Tibial nerve (tissue), 4 donors: ENCODE measurements at regions not wholly inside any gene's neighbourhood (a gene's known extent, or its start where the extent isn't known, plus 50 kb on each side); places are given as distances from the start of the nearest gene placed in this dataset.
A peak's percentile ranks its signal among the peaks of the same experiment; 100 is the strongest.

Experiments used
- DNase-seq, 2 donors: peaks; one replicate each; pipeline ENCODE4 v3.0.0-alpha.2; 2019; ENCODE audit warnings: low spot score in 2 of 2
- H3K27ac ChIP-seq, 4 donors: fragments of 200-600 bp; sonication (generic) in 3 of 4; one replicate each; pipeline ENCODE4 v1.5.1; 2017 to 2019; ENCODE audit warnings: mild to moderate bottlenecking in 1 of 4
- H3K27me3 ChIP-seq, 2 donors: fragments of 200-600 bp; sonication (generic) in 1 of 2; one replicate each; pipeline versions ENCODE4 v1.5.1 to v1.6.0; 2017 to 2019
- H3K36me3 ChIP-seq, 3 donors: fragments of 200-600 bp; sonication (generic); one replicate each; pipeline ENCODE4 v1.5.1; 2018 to 2019
- H3K4me1 ChIP-seq, 4 donors: fragments of 200-600 bp; sonication (generic) in 3 of 4; one replicate each; pipeline ENCODE4 v1.5.1; 2017 to 2019
- H3K4me3 ChIP-seq, 4 donors: fragments of 200-600 bp; sonication (generic) in 3 of 4; one replicate each; pipeline ENCODE4 v1.5.1; 2017 to 2019; ENCODE audit warnings: mild to moderate bottlenecking in 1 of 4, moderate library complexity in 1 of 4
- H3K9me3 ChIP-seq, 4 donors: fragments of 200-600 bp; sonication (generic) in 3 of 4; one replicate each; pipeline ENCODE4 v1.5.1; 2017 to 2019
- EP300 ChIP-seq, 2 donors: sonication (generic); formaldehyde crosslinking; IDR thresholded peaks; one replicate each; pipeline ENCODE4 v1.6.1; 2017; ENCODE audit warnings: antibody characterized with exemption in 2 of 2, mild to moderate bottlenecking in 1 of 2
- POLR2A ChIP-seq, 2 donors: fragments of 450-650 bp; IDR thresholded peaks; one replicate each; pipeline ENCODE4 v1.6.1; 2017; ENCODE audit warnings: antibody characterized with exemption in 2 of 2, mild to moderate bottlenecking in 2 of 2, moderate library complexity in 2 of 2
- WGBS, 2 donors: methylation state at CpG; one replicate each; pipeline ENCODE4 v1.1.5; 2018; 5-methylcytosine and 5-hydroxymethylcytosine counted together
- TF ChIP-seq, protein P1 (sequence below), 5 experiments: fragments of 200-600 bp in 3 of 5; fragments of 450-650 bp in 2 of 5; sonication (generic) in 3 of 5; IDR thresholded peaks; one replicate each; pipeline ENCODE4 v1.5.1; 2016 to 2019; ENCODE audit warnings: antibody characterized with exemption in 5 of 5, mild to moderate bottlenecking in 3 of 5, moderate library complexity in 2 of 5

DNA sequence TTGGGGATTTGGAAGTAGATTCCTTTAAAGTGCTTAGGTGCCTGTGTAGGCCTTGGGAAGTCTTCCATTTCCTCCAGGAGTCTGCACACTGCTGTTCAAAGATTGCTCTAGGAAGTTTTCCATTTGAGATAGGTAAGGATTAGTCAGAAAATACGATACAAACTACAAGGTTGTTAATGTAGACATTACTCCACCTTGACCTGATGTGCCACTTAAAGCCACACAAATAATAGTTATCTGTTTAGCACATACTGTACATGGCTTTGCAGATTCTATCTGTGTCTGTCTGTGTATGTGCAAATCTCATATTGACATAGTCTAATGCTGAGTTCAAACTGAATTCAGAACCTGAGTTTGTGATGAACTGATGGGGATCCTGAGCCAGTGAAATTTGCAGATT lies 118.4 kb downstream of the RHOU start:
- peaks cover 0 to 4% (median 0%) of the 10 kb centered on the region in 4 donors for H3K9me3 ChIP-seq
- TF ChIP-seq EP300 (IDR thresholded peaks at IDR 0.05) (no peak), POLR2A (IDR thresholded peaks at IDR 0.05) (no peak)
- TF ChIP-seq, protein P1, sequence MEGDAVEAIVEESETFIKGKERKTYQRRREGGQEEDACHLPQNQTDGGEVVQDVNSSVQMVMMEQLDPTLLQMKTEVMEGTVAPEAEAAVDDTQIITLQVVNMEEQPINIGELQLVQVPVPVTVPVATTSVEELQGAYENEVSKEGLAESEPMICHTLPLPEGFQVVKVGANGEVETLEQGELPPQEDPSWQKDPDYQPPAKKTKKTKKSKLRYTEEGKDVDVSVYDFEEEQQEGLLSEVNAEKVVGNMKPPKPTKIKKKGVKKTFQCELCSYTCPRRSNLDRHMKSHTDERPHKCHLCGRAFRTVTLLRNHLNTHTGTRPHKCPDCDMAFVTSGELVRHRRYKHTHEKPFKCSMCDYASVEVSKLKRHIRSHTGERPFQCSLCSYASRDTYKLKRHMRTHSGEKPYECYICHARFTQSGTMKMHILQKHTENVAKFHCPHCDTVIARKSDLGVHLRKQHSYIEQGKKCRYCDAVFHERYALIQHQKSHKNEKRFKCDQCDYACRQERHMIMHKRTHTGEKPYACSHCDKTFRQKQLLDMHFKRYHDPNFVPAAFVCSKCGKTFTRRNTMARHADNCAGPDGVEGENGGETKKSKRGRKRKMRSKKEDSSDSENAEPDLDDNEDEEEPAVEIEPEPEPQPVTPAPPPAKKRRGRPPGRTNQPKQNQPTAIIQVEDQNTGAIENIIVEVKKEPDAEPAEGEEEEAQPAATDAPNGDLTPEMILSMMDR (IDR thresholded peaks at IDR 0.05) = no peak
- H3K36me3 ChIP-seq = no peaks in the 10 kb centered on the region
- no peak for DNase-seq
- 85 to 89% methylated on average over 1 of the region's 1 CpG for WGBS, 2 donors
- H3K4me3 ChIP-seq = no peak overlapping the region
- no peaks in the 10 kb centered on the region for H3K27me3 ChIP-seq
- no peak overlapping the region for H3K27ac ChIP-seq
- H3K4me1 ChIP-seq = no peaks in the 10 kb centered on the region

DNA sequence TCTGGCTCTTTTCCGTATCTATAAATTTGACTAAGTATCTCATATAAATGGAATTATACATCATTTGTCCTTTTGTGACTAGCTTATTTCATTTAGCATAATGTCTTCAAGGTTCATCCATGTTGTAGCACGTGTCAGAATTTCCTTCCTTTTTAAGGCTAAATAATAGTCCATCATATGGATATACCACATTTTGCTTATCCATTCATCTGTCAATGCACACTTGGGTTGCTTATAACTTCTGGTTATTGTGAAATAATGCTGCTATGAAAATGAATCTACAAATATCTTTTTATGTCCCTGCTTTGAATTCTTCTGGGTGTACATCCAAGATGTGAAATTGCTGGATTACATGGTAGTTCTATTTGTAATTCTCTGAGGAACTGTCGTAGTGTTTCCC lies 119.6 kb downstream of the RHOU start:
- no peak overlapping the region for H3K27ac ChIP-seq
- no peaks in the 10 kb centered on the region for H3K36me3 ChIP-seq
- 91 to 97% methylated on average over 3 of the region's 3 CpGs for WGBS, 2 donors
- DNase-seq = no peak
- H3K4me3 ChIP-seq = no peak overlapping the region
- H3K27me3 ChIP-seq = no peaks in the 10 kb centered on the region
- TF ChIP-seq EP300 (IDR thresholded peaks at IDR 0.05) = no peak
- TF ChIP-seq, protein P1 (IDR thresholded peaks at IDR 0.05) = no peak
- TF ChIP-seq POLR2A (IDR thresholded peaks at IDR 0.05) = no peak
- no peaks in the 10 kb centered on the region for H3K4me1 ChIP-seq
- H3K9me3 ChIP-seq = peaks cover 0 to 4% (median 0%) of the 10 kb centered on the region in 4 donors

- no peaks in the 10 kb centered on the region for H3K36me3 ChIP-seq
- DNase-seq = no peak
- TF ChIP-seq, protein P1 (IDR thresholded peaks at IDR 0.05) = no peak
- TF ChIP-seq EP300 (IDR thresholded peaks at IDR 0.05) = no peak
- TF ChIP-seq POLR2A (IDR thresholded peaks at IDR 0.05) = no peak
- no peak overlapping the region for H3K4me3 ChIP-seq
- peaks cover 0 to 10% (median 0%) of the 10 kb centered on the region in 4 donors for H3K4me1 ChIP-seq
- H3K9me3 ChIP-seq = peaks cover 0 to 4% (median 0%) of the 10 kb centered on the region in 4 donors
- no peaks in the 10 kb centered on the region for H3K27me3 ChIP-seq
- H3K27ac ChIP-seq = no peak overlapping the region
These were observed 122.3 kb downstream of the RHOU start for GRCh38 chr1:228857611-228858010.

- no peaks in the 10 kb centered on the region for H3K27me3 ChIP-seq
- 67 to 80% methylated on average over 16 of the region's 16 CpGs for WGBS, 2 donors
- peaks cover 0 to 35% (median 0%) of the 10 kb centered on the region in 4 donors for H3K4me1 ChIP-seq
- no peak overlapping the region for H3K4me3 ChIP-seq
- H3K9me3 ChIP-seq = no peaks in the 10 kb centered on the region
- DNase-seq = no peak
- TF ChIP-seq EP300 (IDR thresholded peaks at IDR 0.05) (no peak), POLR2A (IDR thresholded peaks at IDR 0.05) (no peak)
- TF ChIP-seq, protein P1 (IDR thresholded peaks at IDR 0.05) = no peak
- peak overlapping the region in 1 of 4 donors; percentile 10 for H3K27ac ChIP-seq
- H3K36me3 ChIP-seq = no peaks in the 10 kb centered on the region
These were observed 125.9 kb downstream of the RHOU start for GRCh38 chr1:228860911-228861831.

DNA sequence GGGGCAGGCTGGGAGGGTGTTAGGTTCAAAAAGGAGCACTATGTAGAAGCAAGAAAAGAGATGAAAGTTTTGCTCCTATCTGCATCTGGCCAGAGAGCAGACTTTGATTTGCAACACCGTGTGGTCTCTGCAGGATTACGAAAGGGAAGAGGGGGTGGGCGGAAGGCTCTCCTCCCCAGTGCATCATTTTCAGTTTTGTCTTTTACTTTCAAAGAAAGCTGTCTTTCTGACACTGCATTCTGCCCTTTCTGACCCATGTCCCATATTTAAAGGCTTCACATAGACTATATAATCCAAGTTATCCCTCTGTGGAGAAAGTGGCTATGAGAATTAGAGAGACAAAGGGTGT lies 126.5 kb downstream of the RHOU start:
- Histone ChIP-seq H3K27ac (no peak overlapping the region), H3K36me3 (no peaks in the 10 kb centered on the region), H3K4me1 (peaks cover 0 to 42% (median 0%) of the 10 kb centered on the region in 4 donors), H3K4me3 (no peak overlapping the region), H3K27me3 (no peaks in the 10 kb centered on the region), H3K9me3 (no peaks in the 10 kb centered on the region)
- WGBS, 2 donors = 58 to 67% methylated on average over 3 of the region's 3 CpGs
- no peak for DNase-seq
- TF ChIP-seq EP300 (IDR thresholded peaks at IDR 0.05) (no peak), POLR2A (IDR thresholded peaks at IDR 0.05) (no peak)
- TF ChIP-seq, protein P1 (IDR thresholded peaks at IDR 0.05) = no peak
